HepG2 (cell line): ENCODE measurements at regions not wholly inside any gene's neighbourhood (a gene's known extent, or its start where the extent isn't known, plus 50 kb on each side); places are given as distances from the start of the nearest gene placed in this dataset.

Experiments
- ATAC-seq: fragments of 200-7000 bp; cut with Tn5 transposase; 3 replicates; pipeline ENCODE4 v1.9.1; 2020; ENCODE audit warnings: mild to moderate bottlenecking, moderate library complexity
- BruUV-seq: library from RNA; stranded (reverse); fragments of 400-500 nt; replicated peaks from 2 replicates; lab custom pipeline; 2021; lab: Mats Ljungman, UMichigan
- CTCF ChIA-PET: fragments of 300-600 bp; formaldehyde crosslinking; extraction: SDS; loops from one replicate; lab custom pipeline; 2021; ENCODE audit warnings: low total read pairs, inconsistent platforms, low intra/inter-chr PET ratio; lab: Yijun Ruan, JAX
- POLR2A ChIA-PET: fragments of 350-600 bp; sonication (Branson Sonifier 250); formaldehyde crosslinking; loops from one replicate; lab custom pipeline; 2020; ENCODE audit warnings: antibody characterized with exemption, inconsistent platforms; lab: Yijun Ruan, JAX
- DNase-seq: peaks from one replicate; pipeline ENCODE4 v3.0.0-alpha.2; 2015; ENCODE audit warnings: low spot score
- FAIRE-seq: peaks from 3 replicates; lab custom pipeline; 2011; peaks lifted over from hg19 to GRCh38; lab: Jason Lieb, UNC
- H2AFZ ChIP-seq: one replicate; pipeline ENCODE4 v1.6.1; 2011; ENCODE audit warnings: low read length, inconsistent platforms
- H3K27ac ChIP-seq: fragments of 300-600 bp; 3 replicates; pipeline ENCODE4 v1.8.0; 2011; ENCODE audit warnings: mixed run types, mild to moderate bottlenecking, mixed read lengths, low read length, inconsistent platforms; ENCODE audit not compliant: insufficient read depth; ENCODE audit errors: extremely low read length
- H3K27me3 ChIP-seq, 2 experiments: fragments of 200-600 bp in 1 of 2; 2 replicates in 1 of 2; 3 replicates in 1 of 2; pipeline versions ENCODE4 v1.6.0 to v1.8.0; 2011; ENCODE audit warnings: low read length in 2 of 2, mild to moderate bottlenecking in 2 of 2, moderate library complexity in 2 of 2, inconsistent platforms in 1 of 2; ENCODE audit not compliant: insufficient read depth in 2 of 2, control insufficient read depth in 1 of 2
- H3K36me3 ChIP-seq, 2 experiments: fragments of 200-600 bp in 1 of 2; replicated peaks in 1 of 2; 2 replicates in 1 of 2; 3 replicates in 1 of 2; pipeline versions ENCODE4 v1.5.1 to v1.8.0; 2011; ENCODE audit warnings: low read length in 2 of 2, inconsistent platforms in 1 of 2; ENCODE audit not compliant: insufficient read depth in 2 of 2, control insufficient read depth in 1 of 2
- H3K4me1 ChIP-seq: 2 replicates; pipeline ENCODE4 v1.5.1; 2012; ENCODE audit warnings: low read length, inconsistent platforms; ENCODE audit not compliant: insufficient read depth
- H3K4me2 ChIP-seq: 2 replicates; pipeline ENCODE4 v1.6.0; 2011; ENCODE audit warnings: low read depth, low read length, inconsistent platforms
- H3K4me3 ChIP-seq, 3 experiments: fragments of 200-600 bp in 1 of 3; sonication (generic), shearing (Covaris generic) in 1 of 3; replicated peaks in 1 of 3; 2 replicates each; pipeline ENCODE4 v1.5.1; 2011 to 2016; ENCODE audit warnings: low read length in 3 of 3, inconsistent platforms in 2 of 3, low read depth in 2 of 3, mild to moderate bottlenecking in 2 of 3, control low read depth in 1 of 3, mixed read lengths in 1 of 3; ENCODE audit not compliant: insufficient read depth in 1 of 3
- H3K79me2 ChIP-seq: one replicate; pipeline ENCODE4 v1.6.1; 2011; ENCODE audit warnings: low read length, inconsistent platforms; ENCODE audit not compliant: insufficient read depth
- H3K9ac ChIP-seq: 2 replicates; pipeline ENCODE4 v1.6.0; 2011; ENCODE audit warnings: mild to moderate bottlenecking, low read depth, low read length, inconsistent platforms; ENCODE audit not compliant: insufficient read depth
- H3K9me3 ChIP-seq: 2 replicates; pipeline ENCODE4 v1.5.1; 2012; ENCODE audit warnings: mild to moderate bottlenecking, low read length
- H4K20me1 ChIP-seq: 2 replicates; pipeline ENCODE4 v1.6.0; 2011; ENCODE audit warnings: inconsistent platforms, mild to moderate bottlenecking, low read length, moderate library complexity; ENCODE audit not compliant: insufficient read depth
- ATAD3A ChIP-seq: sonication (generic); formaldehyde crosslinking; IDR thresholded peaks from 2 replicates; pipeline ENCODE4 v1.4.0; 2020; ENCODE audit warnings: missing genetic modification reagents
- IRF2 ChIP-seq: IDR thresholded peaks from 2 replicates; pipeline ENCODE4 v1.6.1; 2018; ENCODE audit warnings: missing genetic modification reagents, missing compliant biosample characterization
- MAZ ChIP-seq, 2 experiments: sonication (generic) in 1 of 2; formaldehyde crosslinking in 1 of 2; IDR thresholded peaks; 2 replicates each; pipeline versions ENCODE4 v1.5.0 to v1.6.1; 2012 to 2020; ENCODE audit warnings: low read depth in 2 of 2, mild to moderate bottlenecking in 2 of 2, borderline replicate concordance in 1 of 2, improper control_type of control experiment in 1 of 2, low read length in 1 of 2, missing genetic modification reagents in 1 of 2, moderate library complexity in 1 of 2
- RBAK ChIP-seq: sonication (generic); formaldehyde crosslinking; IDR thresholded peaks from 2 replicates; pipeline ENCODE4 v1.5.1; 2020; ENCODE audit warnings: mild to moderate bottlenecking, missing genetic modification reagents
- ZBTB7A ChIP-seq: sonication (generic); formaldehyde crosslinking; IDR thresholded peaks from 2 replicates; pipeline ENCODE4 v1.8.0; 2022; ENCODE audit warnings: mild to moderate bottlenecking, missing genetic modification reagents
- ZNF12 ChIP-seq: sonication (generic); formaldehyde crosslinking; IDR thresholded peaks from 2 replicates; pipeline ENCODE4 v1.5.0; 2020; ENCODE audit warnings: missing genetic modification reagents
- ZNF318 ChIP-seq: sonication (generic); formaldehyde crosslinking; IDR thresholded peaks from 2 replicates; pipeline ENCODE4 v1.4.0; 2020; ENCODE audit warnings: mild to moderate bottlenecking, missing genetic modification reagents
- WGBS: methylation state at CpG from one replicate; pipeline ENCODE4 v1.1.6; 2017; ENCODE audit warnings: low lambda C conversion rate; 5-methylcytosine and 5-hydroxymethylcytosine counted together
- in situ Hi-C: cut with HindIII; loops from 2 replicates; pipeline ENCODE4 v1.10.0; 2017; ENCODE audit warnings: low pct_unique_long_range_greater_than_20kb; ENCODE audit not compliant: extremely low pct_ligation_motif_present
- intact Hi-C: fragments of 100-400 bp; cut with micrococcal nuclease; formaldehyde crosslinking; loops from one replicate; pipeline ENCODE4 v1.10.0; 2022; ENCODE audit not compliant: unreplicated experiment

- H3K27me3 ChIP-seq = no peaks in the 10 kb centered on the region
- no peaks in the 10 kb centered on the region for H3K9me3 ChIP-seq
- no peak for ATAC-seq
- no peak overlapping the region for H3K27ac ChIP-seq
- no peak overlapping the region for H3K9ac ChIP-seq
- POLR2A ChIA-PET = no interaction called here
- TF ChIP-seq ZNF12 (CRISPR knock-in tag) (peak; percentile 85), RBAK (CRISPR knock-in tag) (peak; percentile 79; the same call in 1 of the 2 replicates), IRF2 (CRISPR knock-in tag) (no peak), ZBTB7A (no peak), ZNF318 (CRISPR knock-in tag) (no peak), ATAD3A (CRISPR knock-in tag) (no peak), MAZ (IDR thresholded peaks at IDR 0.05; ENCODE audit: borderline replicate concordance, low read depth, low read length) (no peak), MAZ (CRISPR knock-in tag; IDR thresholded peaks at IDR 0.05; ENCODE audit: low read depth) (no peak)
- no peaks in the 10 kb centered on the region for H3K4me1 ChIP-seq
- no peaks in the 10 kb centered on the region for H3K36me3 ChIP-seq
- H2AFZ ChIP-seq = no peak overlapping the region
- no peak overlapping the region for H3K4me2 ChIP-seq
- no peak overlapping the region for H3K4me3 ChIP-seq
- CTCF ChIA-PET = no interaction called here
- no peak for DNase-seq
- BruUV-seq = no TSS peak
- in situ Hi-C loops (no loop called here), intact Hi-C loops (no loop called here)
- WGBS = 30% methylated on average over 1 of the region's 1 CpG
- H4K20me1 ChIP-seq = no peaks in the 10 kb centered on the region
- FAIRE-seq = no peak
- H3K79me2 ChIP-seq = no peaks in the 10 kb centered on the region
Observed at GRCh38 chr10:111967116-111967515, 216.4 kb downstream of the GPAM start.
